GM12878 (cell line): ENCODE measurements at regions not wholly inside any gene's neighbourhood (a gene's known extent, or its start where the extent isn't known, plus 50 kb on each side); places are given as distances from the start of the nearest gene placed in this dataset.

Source experiments
- ATAC-seq: fragments of 200-7000 bp; cut with Tn5 transposase; 3 replicates; pipeline ENCODE4 v1.9.1; 2020; ENCODE audit warnings: mild to moderate bottlenecking, moderate library complexity
- BruUV-seq: library from RNA; stranded (reverse); fragments of 400-500 nt; replicated peaks from 2 replicates; lab custom pipeline; 2021; lab: Mats Ljungman, UMichigan
- CTCF ChIA-PET: fragments of 300-600 bp; sonication (Branson Sonifier 250); formaldehyde crosslinking; extraction: SDS; loops from one replicate; lab custom pipeline; 2021; ENCODE audit warnings: inconsistent platforms; lab: Yijun Ruan, JAX
- POLR2A ChIA-PET: fragments of 350-600 bp; formaldehyde crosslinking; extraction: SDS; loops from one replicate; lab custom pipeline; 2021; ENCODE audit warnings: inconsistent platforms; lab: Charles Lee
- RAD21 ChIA-PET: fragments of 300-600 bp; sonication (Branson Sonifier 250); formaldehyde crosslinking; loops from one replicate; lab custom pipeline; 2023; ENCODE audit warnings: antibody characterized with exemption; ENCODE audit not compliant: unreplicated experiment; lab: Charles Lee
- SMC1A ChIA-PET: fragments of 300-600 bp; sonication (Branson Sonifier 250); formaldehyde crosslinking; loops from one replicate; lab custom pipeline; 2023; ENCODE audit not compliant: unreplicated experiment, uncharacterized antibody; lab: Charles Lee
- DNase-seq: peaks from one replicate; pipeline ENCODE4 v3.0.0-alpha.2; 2011; ENCODE audit warnings: low read depth, low spot score
- FAIRE-seq: peaks from 3 replicates; lab custom pipeline; 2011; peaks lifted over from hg19 to GRCh38; lab: Jason Lieb, UNC
- H2AFZ ChIP-seq: 2 replicates; pipeline ENCODE4 v1.6.0; 2011; ENCODE audit warnings: low read depth, low read length, control low read depth; ENCODE audit not compliant: control insufficient read depth
- H3K27ac ChIP-seq: 2 replicates; pipeline ENCODE4 v1.5.1; 2011; ENCODE audit warnings: control low read depth; ENCODE audit not compliant: control insufficient read depth, insufficient read depth
- H3K27me3 ChIP-seq, 2 experiments: replicated peaks in 1 of 2; 2 replicates each; pipeline versions ENCODE4 v1.6.0 to v1.6.1; 2011; ENCODE audit warnings: low read length in 1 of 2; ENCODE audit not compliant: control insufficient read depth in 2 of 2, insufficient read depth in 2 of 2
- H3K36me3 ChIP-seq, 2 experiments: 2 replicates each; pipeline ENCODE4 v1.5.1; 2011; ENCODE audit warnings: low read length in 1 of 2; ENCODE audit not compliant: control insufficient read depth in 2 of 2, insufficient read depth in 2 of 2
- H3K4me1 ChIP-seq: 2 replicates; pipeline ENCODE4 v1.6.1; 2011; ENCODE audit warnings: mild to moderate bottlenecking, low read length, moderate library complexity, mixed read lengths; ENCODE audit not compliant: control insufficient read depth, insufficient read depth
- H3K4me2 ChIP-seq: 2 replicates; pipeline ENCODE4 v1.6.0; 2011; ENCODE audit warnings: control low read depth; ENCODE audit not compliant: control insufficient read depth, insufficient read depth
- H3K4me3 ChIP-seq: fragments of 200-600 bp; sonication (generic); 2 replicates; pipeline ENCODE4 v1.5.1; 2016
- H3K79me2 ChIP-seq: 2 replicates; pipeline ENCODE4 v1.6.0; 2011; ENCODE audit warnings: low read length; ENCODE audit not compliant: control insufficient read depth, insufficient read depth
- H3K9ac ChIP-seq: 2 replicates; pipeline ENCODE4 v1.8.0; 2011; ENCODE audit warnings: low read length, control low read depth, mixed read lengths; ENCODE audit not compliant: control insufficient read depth, insufficient read depth
- H3K9me3 ChIP-seq: replicated peaks from 3 replicates; pipeline ENCODE4 v1.5.1; 2011; ENCODE audit warnings: mild to moderate bottlenecking, low read length; ENCODE audit not compliant: control insufficient read depth, insufficient read depth
- H4K20me1 ChIP-seq: 2 replicates; pipeline ENCODE4 v1.6.0; 2011; ENCODE audit not compliant: control insufficient read depth, insufficient read depth
- ATF7 ChIP-seq: fragments of 450-650 bp; IDR thresholded peaks from 2 replicates; pipeline ENCODE4 v1.6.1; 2016; ENCODE audit warnings: low read depth, mild to moderate bottlenecking
- BCL11A ChIP-seq: IDR thresholded peaks from 2 replicates; pipeline ENCODE4 v1.6.1; 2011; ENCODE audit warnings: low read depth, low read length
- CBX3 ChIP-seq: fragments of 200-600 bp; sonication (generic); IDR thresholded peaks from 2 replicates; pipeline ENCODE4 v1.6.1; 2016; ENCODE audit warnings: low read depth, borderline replicate concordance
- CEBPB ChIP-seq, 2 experiments: fragments of 150-350 bp in 1 of 2; IDR thresholded peaks; 2 replicates each; pipeline ENCODE4 v1.6.1; 2012 to 2014; ENCODE audit warnings: low read depth in 2 of 2, low read length in 2 of 2, borderline replicate concordance in 1 of 2, inconsistent platforms in 1 of 2
- CREM ChIP-seq: IDR thresholded peaks from 2 replicates; pipeline ENCODE4 v1.6.1; 2014; ENCODE audit warnings: antibody characterized with exemption, low read depth
- E2F8 ChIP-seq: fragments of 450-650 bp; IDR thresholded peaks from 2 replicates; pipeline ENCODE4 v1.6.1; 2018; ENCODE audit warnings: mild to moderate bottlenecking, low read depth, moderate library complexity; ENCODE audit not compliant: partially characterized antibody
- ESRRA ChIP-seq: IDR thresholded peaks from 2 replicates; pipeline ENCODE4 v1.6.1; 2012; ENCODE audit warnings: mild to moderate bottlenecking, low read length, improper control_type of control experiment
- IRF3 ChIP-seq: fragments of 450-650 bp; IDR thresholded peaks from 2 replicates; pipeline ENCODE4 v1.6.1; 2014; ENCODE audit warnings: mild to moderate bottlenecking
- MEF2A ChIP-seq: IDR thresholded peaks from 2 replicates; pipeline ENCODE4 v1.6.1; 2011; ENCODE audit warnings: low read depth, mild to moderate bottlenecking, low read length, moderate library complexity; ENCODE audit not compliant: insufficient read depth
- RBBP5 ChIP-seq: fragments of 200-600 bp; sonication (generic); conservative IDR thresholded peaks from 2 replicates; pipeline ENCODE4 v1.6.1; 2016
- REST ChIP-seq: IDR thresholded peaks from 2 replicates; pipeline ENCODE4 v1.6.1; 2012; ENCODE audit warnings: mild to moderate bottlenecking, low read depth, low read length
- SRF ChIP-seq, 2 experiments: IDR thresholded peaks; 2 replicates each; pipeline ENCODE4 v1.6.1; 2011; ENCODE audit warnings: low read depth in 2 of 2, low read length in 2 of 2, mild to moderate bottlenecking in 1 of 2, moderate library complexity in 1 of 2
- TCF3 ChIP-seq: IDR thresholded peaks from 2 replicates; pipeline ENCODE4 v1.6.1; 2012; ENCODE audit warnings: low read depth, mild to moderate bottlenecking, low read length, borderline replicate concordance; ENCODE audit not compliant: insufficient read depth
- YY1 ChIP-seq: IDR thresholded peaks from 2 replicates; pipeline ENCODE4 v1.6.1; 2011; ENCODE audit warnings: low read depth, mild to moderate bottlenecking, low read length
- ZNF384 ChIP-seq: IDR thresholded peaks from 2 replicates; pipeline ENCODE4 v1.6.1; 2012; ENCODE audit warnings: low read depth, mild to moderate bottlenecking, low read length, improper control_type of control experiment, borderline replicate concordance
- ZNF622 ChIP-seq: fragments of 450-650 bp; IDR thresholded peaks from 2 replicates; pipeline ENCODE4 v1.6.1; 2017; ENCODE audit warnings: mild to moderate bottlenecking, inconsistent platforms
- WGBS: methylation state at CpG from one replicate; pipeline ENCODE4 v1.1.6; 2016; ENCODE audit warnings: low lambda C conversion rate; ENCODE audit not compliant: insufficient replicate concordance, insufficient coverage; ENCODE audit errors: missing lambda C conversion rate; 5-methylcytosine and 5-hydroxymethylcytosine counted together
- in situ Hi-C: fragments of 300-500 bp; cut with MboI; formaldehyde crosslinking; loops from 9 replicates; pipeline ENCODE4 v1.14.3; 2018; ENCODE audit warnings: mixed read lengths
- intact Hi-C: fragments of 100-400 bp; cut with micrococcal nuclease; formaldehyde crosslinking; loops from one replicate; pipeline ENCODE4 v1.14.2; 2022; ENCODE audit not compliant: unreplicated experiment

- TF ChIP-seq CBX3: no peak
- TF ChIP-seq ZNF622: no peak
- no peak for TF ChIP-seq ATF7
- no peak for TF ChIP-seq TCF3
- TF ChIP-seq BCL11A: no peak
- TF ChIP-seq ESRRA: no peak
- TF ChIP-seq, all 136 proteins: peak for 0
These were observed 229.7 kb upstream of the PFKP start (continued) for GRCh38 chr10:2837674-2838073.

GRCh38 chr10:2836921-2837662, 230.3 kb upstream of the PFKP start:
- DNase-seq (no peak), ATAC-seq (no peak), FAIRE-seq (no peak)
- H3K4me1 ChIP-seq: no peaks in the 10 kb centered on the region
- H3K4me3 ChIP-seq: no peak overlapping the region
- 39% methylated on average over 14 of the region's 22 CpGs for WGBS
- no TSS peak for BruUV-seq
- H3K36me3 ChIP-seq: no peaks in the 10 kb centered on the region
- POLR2A ChIA-PET: no interaction called here
- in situ Hi-C loops (no loop called here), intact Hi-C loops (loop anchor here (5.0 kb wide), 1 partner anchor 140 kb away; no protein-coding TSS in a partner anchor)
- no peaks in the 10 kb centered on the region for H4K20me1 ChIP-seq
- H2AFZ ChIP-seq: no peak overlapping the region
- no peak overlapping the region for H3K4me2 ChIP-seq
- CTCF ChIA-PET: interaction anchor here (0.6 to 1.7 kb wide), 2 partner anchors 141 to 207 kb away, joined by 4 to 11 read pairs; no protein-coding TSS in a partner anchor
- H3K27ac ChIP-seq: no peak overlapping the region
- no peaks in the 10 kb centered on the region for H3K79me2 ChIP-seq
- SMC1A ChIA-PET: interaction anchor here (1.4 kb wide), 1 partner anchor 206 kb away, joined by 3 read pairs; no protein-coding TSS in a partner anchor
- H3K9ac ChIP-seq: no peak overlapping the region
- RAD21 ChIA-PET: interaction anchor here (0.6 kb wide), 1 partner anchor 9 kb away, joined by 4 read pairs; no protein-coding TSS in a partner anchor
- H3K9me3 ChIP-seq: no peaks in the 10 kb centered on the region
- H3K27me3 ChIP-seq: no peaks in the 10 kb centered on the region; a peak in 1 of 4 replicates
- TF ChIP-seq SRF (IDR thresholded peaks at IDR 0.05; ENCODE audit: low read depth in 2 of 2, low read length in 2 of 2) (no peak), E2F8 (no peak), IRF3 (no peak), MEF2A (no peak), RBBP5 (no peak), CEBPB (IDR thresholded peaks at IDR 0.05; ENCODE audit: borderline replicate concordance in 1 of 2, low read depth in 2 of 2, low read length in 2 of 2) (no peak), CREM (no peak), ZNF384 (no peak), YY1 (no peak), BCL11A (no peak), REST (no peak)
